Hematopoietic multipotent progenitor cell treated with erythropoietin and hydrocortisone succinate and interleukin-3 and kit ligand, for 8 days (in vitro differentiated cells): ENCODE measurements at regions not wholly inside any gene's neighbourhood (a gene's known extent, or its start where the extent isn't known, plus 50 kb on each side); places are given as distances from the start of the nearest gene placed in this dataset.
"Not testable (repeated sequence)": the region's sequence is repeated elsewhere in the genome, so short reads cannot be mapped to it uniquely, and the experiment has no call there.

Source experiments
- DNase-seq: peaks from one replicate; pipeline ENCODE4 v3.0.0-alpha.2; 2015

- DNase-seq, result no peak
Measured at GRCh38 chr10:2887391-2888070, 179.8 kb upstream of the PFKP start.

GRCh38 chr10:2886662-2887061 is 180.7 kb upstream of the PFKP start:
- no peak for DNase-seq

- DNase-seq, result no peak
Measured at GRCh38 chr10:2885288-2886278, 181.8 kb upstream of the PFKP start.

- DNase-seq, result not testable (repeated sequence)
Measured at GRCh38 chr10:2883983-2884540, 183.3 kb upstream of the PFKP start.

- DNase-seq, result no peak
Measured at GRCh38 chr10:2883238-2883637, 184.1 kb upstream of the PFKP start.

- DNase-seq, result no peak
Measured at GRCh38 chr10:2882628-2883027, 184.7 kb upstream of the PFKP start.

- DNase-seq, result no peak
Measured at GRCh38 chr10:2881720-2882620, 185.4 kb upstream of the PFKP start.

- DNase-seq, result not testable (repeated sequence)
Measured at GRCh38 chr10:2880050-2880449, 187.3 kb upstream of the PFKP start.

GRCh38 chr10:2878818-2879217 is 188.5 kb upstream of the PFKP start:
- DNase-seq, result no peak

GRCh38 chr10:2876032-2876431 is 191.3 kb upstream of the PFKP start:
- no peak for DNase-seq

- no peak for DNase-seq
Measured at GRCh38 chr10:2874963-2875362, 192.4 kb upstream of the PFKP start.

GRCh38 chr10:2873769-2874168 is 193.6 kb upstream of the PFKP start:
- DNase-seq, result no peak

- DNase-seq, result no peak
Measured at GRCh38 chr10:2871673-2872219, 195.6 kb upstream of the PFKP start.

- no peak for DNase-seq
Measured at GRCh38 chr10:2870654-2871053, 196.7 kb upstream of the PFKP start.

GRCh38 chr10:2867788-2868299 is 199.5 kb upstream of the PFKP start:
- no peak for DNase-seq

GRCh38 chr10:2866569-2866968 is 200.8 kb upstream of the PFKP start:
- DNase-seq, result no peak

GRCh38 chr10:2861632-2862210 is 205.6 kb upstream of the PFKP start:
- DNase-seq, result no peak

- DNase-seq, result no peak
Measured at GRCh38 chr10:2858452-2858851, 208.9 kb upstream of the PFKP start.

- DNase-seq, result no peak
Measured at GRCh38 chr10:2856598-2856997, 210.8 kb upstream of the PFKP start.

- DNase-seq, result no peak
Measured at GRCh38 chr10:2852574-2853323, 214.6 kb upstream of the PFKP start.

- no peak for DNase-seq
Measured at GRCh38 chr10:2851566-2851965, 215.8 kb upstream of the PFKP start.
